ENCODE measurements at regions not wholly inside any gene's neighbourhood (a gene's known extent, or its start where the extent isn't known, plus 50 kb on each side); places are given as distances from the start of the nearest gene placed in this dataset.

DNA sequence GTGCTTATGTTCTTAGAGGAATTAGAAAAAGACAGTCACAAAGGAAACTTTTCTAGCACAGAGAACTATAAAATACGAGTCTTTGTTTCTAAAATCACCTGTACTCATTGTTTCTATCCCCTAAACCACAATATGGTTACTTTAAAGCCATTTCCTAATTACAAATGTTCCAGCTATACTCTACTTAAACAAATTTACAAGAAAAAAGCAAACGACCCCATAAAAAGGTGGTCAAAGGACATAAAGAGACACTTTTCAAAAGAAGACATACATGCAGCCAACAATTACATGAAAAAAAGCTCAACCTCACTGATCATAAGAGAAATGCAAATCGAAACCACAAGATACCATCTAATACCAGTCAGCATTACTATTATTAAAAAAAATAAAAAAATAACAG is 447.3 kb downstream of the RAB28 start:
- Mint-ChIP-seq H3K27ac (no peak overlapping the region), H3K36me3 (ENCODE audit: low read depth) (no peaks in the 10 kb centered on the region), H3K9me3 (no peaks in the 10 kb centered on the region), H3K27me3 (no peaks in the 10 kb centered on the region), H3K4me3 (no peak overlapping the region), H3K4me1 (ENCODE audit: low read depth) (no peaks in the 10 kb centered on the region)
- DNase-seq, result no peak

DNA sequence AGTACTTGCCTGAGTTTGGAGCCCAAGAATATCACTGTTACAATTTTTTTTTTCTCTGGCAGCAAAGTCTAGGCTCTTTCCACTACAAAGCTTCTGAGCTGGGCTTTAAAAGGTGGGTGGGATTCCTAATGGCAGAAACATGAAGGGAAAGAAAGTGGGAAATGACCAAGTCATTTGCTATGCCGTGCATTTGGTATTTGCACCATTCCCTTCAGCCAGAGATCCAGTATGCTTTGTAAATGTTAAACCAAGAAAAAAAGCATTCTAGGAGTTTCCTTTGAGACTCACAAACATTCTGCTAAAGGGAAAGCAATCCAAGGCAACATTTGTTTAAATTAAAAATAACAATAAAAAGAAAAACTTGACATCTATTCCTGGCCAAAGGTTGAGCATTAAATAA is 451.2 kb downstream of the RAB28 start:
- no peaks in the 10 kb centered on the region for H3K4me1 Mint-ChIP-seq (ENCODE audit: low read depth)
- no peak for DNase-seq
- H3K27ac Mint-ChIP-seq, result no peak overlapping the region
- H3K9me3 Mint-ChIP-seq, result peaks cover 3% of the 10 kb centered on the region
- no peaks in the 10 kb centered on the region for H3K27me3 Mint-ChIP-seq
- H3K36me3 Mint-ChIP-seq (ENCODE audit: low read depth), result no peaks in the 10 kb centered on the region
- H3K4me3 Mint-ChIP-seq, result no peak overlapping the region

DNA sequence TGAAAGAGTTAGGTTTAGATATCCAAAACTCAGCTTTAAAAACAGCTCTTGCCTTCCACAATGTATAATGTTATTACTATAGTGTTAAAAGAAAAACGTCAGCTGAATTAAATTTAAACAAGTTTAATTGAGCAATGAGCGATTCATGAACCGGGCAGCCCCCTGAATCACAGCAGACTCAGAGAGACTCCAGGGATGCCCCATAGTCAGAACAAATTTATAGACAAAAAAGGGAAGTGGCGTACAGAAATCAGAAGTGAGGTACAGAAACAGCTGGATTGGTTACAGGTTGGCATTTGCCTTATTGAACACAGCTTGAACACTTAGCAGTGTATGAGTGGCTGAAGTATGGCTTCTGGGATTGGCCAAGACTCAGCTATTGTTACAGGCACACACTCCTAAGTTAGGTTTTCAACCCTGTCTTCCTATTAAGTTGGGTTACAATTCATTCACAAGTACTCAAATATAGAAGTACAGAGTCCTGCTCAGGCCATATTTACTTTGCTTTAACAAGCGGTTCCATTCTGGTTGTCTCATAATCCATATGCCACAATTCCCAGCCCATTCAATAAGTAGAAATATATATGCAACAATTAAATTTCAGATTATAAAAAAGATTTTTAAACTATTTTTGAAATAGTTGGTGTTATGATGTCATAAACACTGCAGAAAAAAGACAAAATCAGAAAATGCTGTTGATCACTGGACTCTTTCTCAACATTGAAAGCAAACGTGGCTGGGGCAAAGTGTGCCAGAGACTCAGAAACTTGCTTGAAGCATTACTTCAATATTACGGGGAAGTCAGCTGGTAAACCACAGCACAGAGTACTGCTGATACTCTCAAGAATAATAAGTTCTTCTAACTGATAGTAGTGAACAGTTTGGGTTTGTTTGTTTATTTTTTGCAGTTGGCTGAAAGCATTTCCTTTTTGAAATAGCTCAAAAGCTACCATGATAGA is 459.7 kb downstream of the RAB28 start:
- H3K4me1 Mint-ChIP-seq (ENCODE audit: low read depth), result no peaks in the 10 kb centered on the region
- H3K4me3 Mint-ChIP-seq, result no peak overlapping the region
- H3K9me3 Mint-ChIP-seq, result peaks cover 3% of the 10 kb centered on the region
- no peak overlapping the region for H3K27ac Mint-ChIP-seq
- no peaks in the 10 kb centered on the region for H3K36me3 Mint-ChIP-seq (ENCODE audit: low read depth)
- H3K27me3 Mint-ChIP-seq, result no peaks in the 10 kb centered on the region
- no peak for DNase-seq

DNA sequence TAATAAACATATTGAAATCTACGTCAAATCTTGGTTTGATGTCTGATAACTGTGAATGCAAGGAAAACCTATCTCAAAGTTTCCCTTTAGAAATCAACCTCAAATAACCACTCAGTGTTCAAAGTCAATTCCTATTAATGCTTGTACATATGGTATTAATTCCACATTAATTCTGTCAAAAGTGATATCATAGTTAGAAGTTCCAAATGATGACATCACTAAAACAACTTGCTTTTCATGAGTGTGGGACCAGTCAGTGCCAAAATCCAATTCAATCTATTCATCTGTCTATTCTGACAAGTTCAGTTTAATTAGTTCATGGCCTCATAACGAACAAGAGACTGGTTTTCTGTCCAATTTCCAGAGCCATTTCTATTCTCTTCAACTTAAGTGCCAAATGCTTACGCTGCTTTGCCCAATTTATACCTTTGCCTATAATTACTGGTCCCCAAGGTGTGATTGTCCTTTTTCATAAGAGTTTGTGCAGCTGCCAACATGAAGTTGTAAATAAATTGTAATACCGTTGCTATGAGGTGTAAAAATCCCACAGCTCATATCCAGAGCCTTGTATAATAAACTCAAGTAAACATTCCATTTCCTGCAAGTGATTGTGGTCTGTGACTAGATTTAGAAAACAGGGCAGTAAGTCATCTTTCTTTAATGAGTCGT is 476.2 kb downstream of the RAB28 start:
- H3K4me1 Mint-ChIP-seq (ENCODE audit: low read depth), result no peaks in the 10 kb centered on the region
- H3K36me3 Mint-ChIP-seq (ENCODE audit: low read depth), result no peaks in the 10 kb centered on the region
- no peaks in the 10 kb centered on the region for H3K27me3 Mint-ChIP-seq
- no peak overlapping the region for H3K4me3 Mint-ChIP-seq
- peaks cover 13% of the 10 kb centered on the region for H3K9me3 Mint-ChIP-seq
- no peak overlapping the region for H3K27ac Mint-ChIP-seq
- DNase-seq, result no peak

DNA sequence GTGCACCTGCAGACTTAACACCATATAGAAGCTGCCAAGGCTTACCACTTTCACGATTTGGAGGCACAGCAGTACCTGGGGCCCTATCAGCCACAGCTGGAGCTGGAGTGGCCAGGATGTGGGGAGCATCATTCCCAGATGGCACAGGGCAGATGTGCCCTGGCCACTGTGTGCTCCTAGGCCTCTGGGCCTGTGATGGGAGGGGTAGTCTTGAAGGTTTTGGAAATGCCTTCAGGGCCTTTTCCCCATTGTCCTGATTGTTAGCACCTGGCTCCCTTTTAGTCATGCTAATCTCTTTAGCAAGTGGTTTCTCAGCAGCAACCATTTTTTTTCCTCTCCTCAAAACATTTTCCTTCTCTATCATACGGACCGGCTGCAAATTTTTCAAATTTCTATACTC is 490.2 kb downstream of the RAB28 start:
- H3K4me3 Mint-ChIP-seq, result no peak overlapping the region
- H3K4me1 Mint-ChIP-seq (ENCODE audit: low read depth), result no peaks in the 10 kb centered on the region
- DNase-seq, result no peak
- H3K9me3 Mint-ChIP-seq, result peaks cover 35% of the 10 kb centered on the region
- H3K27ac Mint-ChIP-seq, result no peak overlapping the region
- H3K36me3 Mint-ChIP-seq (ENCODE audit: low read depth), result no peaks in the 10 kb centered on the region
- no peaks in the 10 kb centered on the region for H3K27me3 Mint-ChIP-seq

DNA sequence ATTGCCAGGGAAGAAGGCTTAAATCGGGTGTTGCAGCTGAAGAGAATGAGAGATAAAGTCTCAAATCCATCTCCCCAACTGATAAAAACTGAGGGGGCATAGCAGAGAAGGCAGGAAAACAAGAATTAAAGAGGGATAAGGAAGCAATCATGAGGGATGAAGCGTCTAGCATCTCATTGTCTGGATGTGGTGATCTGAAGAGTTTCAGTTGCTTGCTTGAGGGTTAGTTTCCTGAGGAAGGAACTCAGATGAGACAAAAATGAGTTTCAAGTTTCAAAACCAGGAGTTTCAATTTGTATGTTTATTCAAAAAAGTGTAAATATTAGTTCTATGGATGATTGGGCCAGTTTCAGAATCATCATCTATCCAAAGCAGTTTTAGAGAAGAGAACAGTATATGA is 496.9 kb downstream of the RAB28 start:
- Mint-ChIP-seq H3K27me3 (no peaks in the 10 kb centered on the region), H3K4me1 (ENCODE audit: low read depth) (no peaks in the 10 kb centered on the region), H3K36me3 (ENCODE audit: low read depth) (no peaks in the 10 kb centered on the region), H3K9me3 (peaks cover 20% of the 10 kb centered on the region), H3K4me3 (no peak overlapping the region), H3K27ac (no peak overlapping the region)
- DNase-seq, result no peak

DNA sequence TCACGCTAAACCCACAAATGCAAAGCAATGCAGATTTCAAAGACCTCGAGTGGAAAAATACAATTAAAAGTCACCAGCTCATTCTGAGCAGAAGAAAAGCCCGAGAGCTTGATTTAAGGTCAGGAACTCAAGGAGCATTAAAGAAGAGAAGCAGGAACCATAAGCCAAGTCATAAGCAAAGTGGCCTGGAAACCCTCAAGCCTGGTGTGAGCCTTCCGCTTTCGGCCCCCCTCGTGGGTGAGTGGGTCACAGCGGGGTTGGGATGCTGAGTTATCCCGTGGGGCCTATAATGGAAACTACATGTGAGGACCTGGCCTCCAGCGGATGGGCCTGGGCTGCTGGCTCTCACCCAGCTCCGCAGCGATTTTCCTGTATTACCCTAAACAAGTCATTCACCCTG is 504.3 kb downstream of the RAB28 start:
- H3K27ac Mint-ChIP-seq, result no peak overlapping the region
- H3K4me1 Mint-ChIP-seq (ENCODE audit: low read depth), result no peaks in the 10 kb centered on the region
- DNase-seq, result no peak
- peaks cover 22% of the 10 kb centered on the region for H3K9me3 Mint-ChIP-seq
- no peaks in the 10 kb centered on the region for H3K36me3 Mint-ChIP-seq (ENCODE audit: low read depth)
- H3K27me3 Mint-ChIP-seq, result no peaks in the 10 kb centered on the region
- H3K4me3 Mint-ChIP-seq, result no peak overlapping the region

DNA sequence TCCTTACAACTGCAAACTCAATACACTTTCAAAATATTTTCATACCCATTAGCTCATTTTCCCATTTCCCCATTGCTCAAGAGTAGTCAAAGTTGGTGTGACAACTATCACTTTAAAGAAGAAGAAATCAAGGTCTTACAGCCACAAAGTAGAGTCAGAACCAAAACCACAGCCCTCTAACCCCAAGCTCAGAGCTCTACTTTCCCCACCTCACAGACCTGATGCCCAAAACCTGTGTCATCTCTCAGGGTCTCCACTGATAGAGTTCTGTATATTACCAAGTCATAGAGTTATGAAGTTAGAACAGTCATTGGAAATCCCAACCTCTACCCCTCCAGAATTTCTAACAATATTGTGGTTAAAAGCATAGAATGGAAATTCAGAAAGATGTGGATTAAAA is 505.8 kb downstream of the RAB28 start:
- no peaks in the 10 kb centered on the region for H3K36me3 Mint-ChIP-seq (ENCODE audit: low read depth)
- H3K9me3 Mint-ChIP-seq, result peaks cover 17% of the 10 kb centered on the region
- H3K27me3 Mint-ChIP-seq, result no peaks in the 10 kb centered on the region
- H3K4me3 Mint-ChIP-seq, result no peak overlapping the region
- DNase-seq, result no peak
- H3K27ac Mint-ChIP-seq, result no peak overlapping the region
- H3K4me1 Mint-ChIP-seq (ENCODE audit: low read depth), result no peaks in the 10 kb centered on the region

DNA sequence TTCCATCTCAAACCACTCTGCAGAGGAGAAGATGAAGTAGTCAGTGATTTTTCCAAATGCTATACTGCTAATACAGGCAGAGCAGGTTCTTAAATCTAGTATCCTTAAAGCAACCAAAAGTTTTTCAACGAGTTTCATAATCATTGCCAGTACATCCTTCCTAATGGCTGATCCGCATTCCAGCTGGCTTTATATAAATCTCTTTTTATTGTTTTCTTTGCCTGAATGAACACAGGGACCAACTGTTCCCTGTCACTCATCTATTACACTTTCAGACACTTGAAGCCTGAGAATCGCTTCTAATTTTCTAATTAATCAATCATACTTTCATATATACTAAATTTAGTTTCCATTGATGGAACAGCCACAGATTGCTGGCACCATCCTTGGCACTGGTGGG is 508.6 kb downstream of the RAB28 start:
- H3K27me3 Mint-ChIP-seq, result no peaks in the 10 kb centered on the region
- no peak for DNase-seq
- H3K9me3 Mint-ChIP-seq, result peaks cover 7% of the 10 kb centered on the region
- no peak overlapping the region for H3K4me3 Mint-ChIP-seq
- H3K27ac Mint-ChIP-seq, result no peak overlapping the region
- no peaks in the 10 kb centered on the region for H3K36me3 Mint-ChIP-seq (ENCODE audit: low read depth)
- no peaks in the 10 kb centered on the region for H3K4me1 Mint-ChIP-seq (ENCODE audit: low read depth)

DNA sequence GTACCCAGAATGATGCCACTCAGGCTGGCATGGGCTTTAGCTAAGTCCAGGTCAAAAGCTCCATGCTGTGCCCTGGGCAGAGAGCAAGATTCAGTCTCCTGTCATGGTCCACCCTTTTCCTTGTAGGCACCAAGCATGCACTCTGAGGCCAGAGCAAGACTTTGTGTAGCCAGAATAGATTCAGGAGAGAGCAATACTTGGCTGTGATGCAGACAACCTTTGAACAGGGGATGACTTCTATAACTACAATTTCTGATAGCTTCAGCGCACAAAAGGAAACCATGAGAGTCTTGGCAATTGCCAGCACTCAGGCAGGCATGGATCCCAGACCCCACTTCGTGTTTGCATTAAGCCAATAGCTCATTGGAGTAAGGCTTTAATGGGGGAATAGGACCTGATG is 510.6 kb downstream of the RAB28 start:
- DNase-seq, result no peak
- H3K27ac Mint-ChIP-seq, result no peak overlapping the region
- no peaks in the 10 kb centered on the region for H3K27me3 Mint-ChIP-seq
- no peaks in the 10 kb centered on the region for H3K36me3 Mint-ChIP-seq (ENCODE audit: low read depth)
- peaks cover 5% of the 10 kb centered on the region for H3K9me3 Mint-ChIP-seq
- H3K4me3 Mint-ChIP-seq, result no peak overlapping the region
- H3K4me1 Mint-ChIP-seq (ENCODE audit: low read depth), result no peaks in the 10 kb centered on the region

DNA sequence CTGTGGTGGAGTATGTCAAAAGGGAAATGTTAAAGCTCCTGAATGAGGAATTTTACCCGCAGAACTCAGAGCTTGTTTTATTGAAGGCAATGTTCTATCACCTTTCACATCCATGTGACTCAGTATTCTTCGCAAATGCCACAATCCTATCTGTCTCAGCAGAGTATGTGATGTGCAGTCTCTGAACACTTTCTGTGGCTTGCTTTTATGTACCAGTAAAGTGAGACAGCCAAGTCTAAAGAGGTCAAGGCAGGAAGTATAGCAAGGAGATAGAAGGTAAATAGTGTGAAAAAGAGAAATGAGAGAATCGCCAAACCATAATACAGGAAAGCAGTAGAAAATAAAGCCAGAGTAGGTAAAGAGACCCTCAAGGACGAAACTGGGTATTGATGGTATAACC is 515.8 kb downstream of the RAB28 start:
- DNase-seq, result no peak
- Mint-ChIP-seq H3K9me3 (no peaks in the 10 kb centered on the region), H3K27me3 (no peaks in the 10 kb centered on the region), H3K4me1 (ENCODE audit: low read depth) (no peaks in the 10 kb centered on the region), H3K4me3 (no peak overlapping the region), H3K27ac (no peak overlapping the region), H3K36me3 (ENCODE audit: low read depth) (no peaks in the 10 kb centered on the region)

DNA sequence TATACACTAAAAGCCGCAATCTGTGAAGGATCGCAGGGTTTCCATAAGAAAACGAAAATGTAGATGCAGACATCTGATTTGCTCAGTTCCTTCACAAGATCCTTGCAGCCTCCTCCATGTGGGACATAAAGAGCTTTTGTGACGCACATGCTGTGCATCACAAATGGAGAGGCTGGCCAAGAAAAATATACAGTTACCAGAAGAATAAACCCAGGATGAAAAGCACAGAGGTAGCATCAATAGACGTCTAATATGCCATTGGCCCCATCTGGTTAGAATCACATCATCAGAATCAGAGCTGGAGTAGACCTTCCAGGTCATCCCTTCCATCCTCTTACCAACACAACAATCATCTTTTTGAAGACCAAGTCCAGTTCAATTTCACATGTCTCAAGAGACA is 517.4 kb downstream of the RAB28 start:
- Mint-ChIP-seq H3K4me3 (no peak overlapping the region), H3K9me3 (no peaks in the 10 kb centered on the region), H3K4me1 (ENCODE audit: low read depth) (no peaks in the 10 kb centered on the region), H3K27me3 (no peaks in the 10 kb centered on the region), H3K36me3 (ENCODE audit: low read depth) (no peaks in the 10 kb centered on the region), H3K27ac (no peak overlapping the region)
- no peak for DNase-seq

DNA sequence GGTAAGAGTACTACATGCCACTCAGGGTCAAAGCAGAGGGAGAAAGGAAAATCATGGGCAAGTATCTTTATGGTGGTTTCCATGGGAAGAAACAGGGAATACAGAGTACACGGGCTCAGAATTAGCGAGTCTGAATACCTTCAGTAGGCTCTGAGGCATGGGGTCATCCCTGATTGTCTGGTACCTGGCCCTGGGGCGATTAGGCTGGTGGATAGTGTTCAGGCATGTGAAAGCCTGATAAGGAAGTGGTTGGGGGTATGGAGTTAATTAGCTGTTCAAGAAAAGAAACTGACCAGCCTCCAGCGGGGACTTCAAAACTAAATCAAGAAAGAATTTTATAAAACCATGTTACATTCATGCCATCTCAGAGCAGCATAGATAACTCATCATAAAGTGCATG is 518.8 kb downstream of the RAB28 start:
- DNase-seq, result no peak
- Mint-ChIP-seq H3K27ac (no peak overlapping the region), H3K27me3 (no peaks in the 10 kb centered on the region), H3K9me3 (no peaks in the 10 kb centered on the region), H3K36me3 (ENCODE audit: low read depth) (no peaks in the 10 kb centered on the region), H3K4me3 (no peak overlapping the region), H3K4me1 (ENCODE audit: low read depth) (no peaks in the 10 kb centered on the region)

DNA sequence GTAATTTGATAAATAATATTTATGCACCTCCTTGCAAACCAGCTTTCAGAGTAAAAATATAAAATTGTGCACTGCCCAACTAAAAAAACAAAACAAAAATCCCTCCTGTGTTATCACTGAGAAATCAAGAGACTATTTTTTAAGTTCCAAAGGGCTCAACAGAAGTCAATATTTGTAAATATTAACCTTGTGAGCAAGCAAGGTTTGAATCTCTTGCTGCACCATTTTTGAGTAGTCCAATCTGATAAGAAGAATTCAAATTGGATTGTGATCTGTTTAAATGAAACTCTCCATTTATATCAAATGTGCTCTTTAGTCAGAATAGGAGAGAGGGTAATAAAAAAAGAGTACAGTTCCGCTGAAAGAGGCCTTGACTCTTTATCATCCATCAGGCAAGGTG is 520.2 kb downstream of the RAB28 start:
- Mint-ChIP-seq H3K27me3 (no peaks in the 10 kb centered on the region), H3K36me3 (ENCODE audit: low read depth) (no peaks in the 10 kb centered on the region), H3K4me3 (no peak overlapping the region), H3K27ac (no peak overlapping the region), H3K9me3 (no peaks in the 10 kb centered on the region), H3K4me1 (ENCODE audit: low read depth) (no peaks in the 10 kb centered on the region)
- DNase-seq, result no peak

DNA sequence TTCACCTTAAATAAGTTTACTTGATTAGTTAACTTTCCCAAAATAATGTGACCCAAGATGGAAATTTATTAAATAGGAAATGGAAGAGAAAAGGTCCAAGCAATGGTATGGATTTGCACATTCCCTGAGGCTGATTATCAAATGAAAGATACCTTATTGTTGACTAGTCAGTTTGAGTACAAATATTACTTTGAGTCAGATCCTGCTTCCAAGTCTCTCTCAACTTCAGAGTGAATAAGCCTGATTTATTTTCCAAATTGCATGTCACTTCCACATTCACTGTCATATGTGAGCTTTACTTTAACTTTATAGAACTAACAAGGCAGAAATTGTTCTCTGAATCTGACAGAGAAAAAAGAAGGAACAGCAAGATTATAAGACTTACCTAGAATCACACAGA is 520.8 kb downstream of the RAB28 start:
- Mint-ChIP-seq H3K4me1 (ENCODE audit: low read depth) (no peaks in the 10 kb centered on the region), H3K4me3 (no peak overlapping the region), H3K9me3 (no peaks in the 10 kb centered on the region), H3K27me3 (no peaks in the 10 kb centered on the region), H3K27ac (no peak overlapping the region), H3K36me3 (ENCODE audit: low read depth) (no peaks in the 10 kb centered on the region)
- DNase-seq, result no peak
